HEK293T (cell line): ENCODE measurements at regions not wholly inside any gene's neighbourhood (a gene's known extent, or its start where the extent isn't known, plus 50 kb on each side); places are given as distances from the start of the nearest gene placed in this dataset.
"Not testable (repeated sequence)": the region's sequence is repeated elsewhere in the genome, so short reads cannot be mapped to it uniquely, and the experiment has no call there.

Source experiments
- CTCF ChIA-PET: fragments of 350-600 bp; formaldehyde crosslinking; extraction: SDS; loops from one replicate; lab custom pipeline; 2021; ENCODE audit warnings: antibody characterized with exemption, inconsistent platforms; lab: Yijun Ruan, JAX
- POLR2A ChIA-PET: fragments of 350-600 bp; formaldehyde crosslinking; extraction: SDS; loops from one replicate; lab custom pipeline; 2020; ENCODE audit warnings: antibody characterized with exemption, inconsistent platforms; lab: Yijun Ruan, JAX
- DNase-seq: peaks from one replicate; pipeline ENCODE4 v3.0.0; 2012; ENCODE audit warnings: mixed read lengths; ENCODE audit errors: extremely low spot score
- ARNT ChIP-seq: fragments of 450-650 bp; IDR thresholded peaks from 2 replicates; pipeline ENCODE4 v1.6.1; 2017; ENCODE audit warnings: mild to moderate bottlenecking
- BHLHE40 ChIP-seq: fragments of 450-650 bp; IDR thresholded peaks from 2 replicates; pipeline ENCODE4 v1.6.1; 2016; ENCODE audit warnings: mild to moderate bottlenecking, moderate library complexity, borderline replicate concordance
- CTBP1 ChIP-seq: fragments of 450-650 bp; IDR thresholded peaks from 2 replicates; pipeline ENCODE4 v1.6.1; 2016; ENCODE audit warnings: borderline replicate concordance
- ELF4 ChIP-seq: fragments of 450-650 bp; IDR thresholded peaks from 2 replicates; pipeline ENCODE4 v1.6.1; 2017; ENCODE audit warnings: antibody characterized with exemption
- FOXA1 ChIP-seq: fragments of 450-650 bp; IDR thresholded peaks from 2 replicates; pipeline ENCODE4 v1.6.1; 2016; ENCODE audit warnings: mild to moderate bottlenecking
- FOXK2 ChIP-seq: fragments of 450-650 bp; IDR thresholded peaks from 2 replicates; pipeline ENCODE4 v1.6.1; 2016; ENCODE audit warnings: mild to moderate bottlenecking
- FOXM1 ChIP-seq: fragments of 450-650 bp; IDR thresholded peaks from 2 replicates; pipeline ENCODE4 v1.6.1; 2017; ENCODE audit warnings: mild to moderate bottlenecking, borderline replicate concordance
- HDGF ChIP-seq: fragments of 450-650 bp; IDR thresholded peaks from 2 replicates; pipeline ENCODE4 v1.6.1; 2017; ENCODE audit warnings: antibody characterized with exemption, borderline replicate concordance
- L3MBTL2 ChIP-seq: fragments of 450-650 bp; conservative IDR thresholded peaks from 2 replicates; pipeline ENCODE4 v1.6.1; 2016; ENCODE audit warnings: mild to moderate bottlenecking
- LEF1 ChIP-seq: fragments of 450-650 bp; IDR thresholded peaks from 2 replicates; pipeline ENCODE4 v1.6.1; 2017; ENCODE audit warnings: mild to moderate bottlenecking, borderline replicate concordance
- NFRKB ChIP-seq: fragments of 450-650 bp; IDR thresholded peaks from 2 replicates; pipeline ENCODE4 v1.6.1; 2016; ENCODE audit warnings: mild to moderate bottlenecking, moderate library complexity
- PKNOX1 ChIP-seq: fragments of 450-650 bp; IDR thresholded peaks from 2 replicates; pipeline ENCODE4 v1.6.1; 2016
- SP1 ChIP-seq: fragments of 450-650 bp; IDR thresholded peaks from 2 replicates; pipeline ENCODE4 v1.6.1; 2017
- SUZ12 ChIP-seq: fragments of 450-650 bp; IDR thresholded peaks from 2 replicates; pipeline ENCODE4 v1.6.1; 2016; ENCODE audit warnings: mild to moderate bottlenecking
- TARDBP ChIP-seq: fragments of 450-650 bp; IDR thresholded peaks from 2 replicates; pipeline ENCODE4 v1.6.1; 2016
- ZNF384 ChIP-seq: fragments of 450-650 bp; IDR thresholded peaks from 2 replicates; pipeline ENCODE4 v1.6.1; 2016

GRCh38 chr18:43341014-43341413 lies 63.7 kb upstream of the SYT4 start:
- DNase-seq = no peak
- POLR2A ChIA-PET = no interaction called here
- TF ChIP-seq ELF4 = no peak
- TF ChIP-seq NFRKB = no peak
- TF ChIP-seq FOXK2 = no peak
- TF ChIP-seq PKNOX1 = no peak
- TF ChIP-seq ZNF384 = no peak
- TF ChIP-seq SUZ12 = no peak
- no peak for TF ChIP-seq BHLHE40
- TF ChIP-seq L3MBTL2 = no peak
- TF ChIP-seq FOXM1 = no peak
- TF ChIP-seq FOXA1 = no peak
- TF ChIP-seq ARNT = no peak
- TF ChIP-seq LEF1 = no peak
- no peak for TF ChIP-seq TARDBP
- no peak for TF ChIP-seq HDGF
- no peak for TF ChIP-seq CTBP1
- no peak for TF ChIP-seq SP1
- CTCF ChIA-PET = no interaction called here

- ChIA-PET POLR2A (no interaction called here), CTCF (no interaction called here)
- no peak for DNase-seq
- no peak for TF ChIP-seq FOXK2
- TF ChIP-seq ARNT = no peak
- TF ChIP-seq FOXA1 = no peak
- TF ChIP-seq L3MBTL2 = no peak
- TF ChIP-seq ZNF384 = no peak
- no peak for TF ChIP-seq FOXM1
- TF ChIP-seq PKNOX1 = no peak
Observed at GRCh38 chr18:43350176-43350575, 72.9 kb upstream of the SYT4 start.

- TF ChIP-seq ARNT = no peak
- TF ChIP-seq CTBP1 = no peak
- TF ChIP-seq PKNOX1 = no peak
- no peak for TF ChIP-seq NFRKB
- no peak for TF ChIP-seq ZNF384
- no peak for TF ChIP-seq BHLHE40
- TF ChIP-seq FOXK2 = no peak
- TF ChIP-seq HDGF = no peak
- TF ChIP-seq TARDBP = no peak
- TF ChIP-seq LEF1 = no peak
- no peak for TF ChIP-seq SP1
- no peak for TF ChIP-seq FOXM1
- no peak for TF ChIP-seq ELF4
- no peak for TF ChIP-seq SUZ12
- no peak for TF ChIP-seq L3MBTL2
- no peak for TF ChIP-seq FOXA1
- POLR2A ChIA-PET = no interaction called here
- DNase-seq = no peak
- CTCF ChIA-PET = no interaction called here
Observed at GRCh38 chr18:43364535-43364934, 87.2 kb upstream of the SYT4 start.

GRCh38 chr18:43367895-43368294 lies 90.6 kb upstream of the SYT4 start:
- TF ChIP-seq NFRKB (no peak), TARDBP (no peak), FOXK2 (no peak), HDGF (no peak), CTBP1 (no peak), PKNOX1 (no peak), FOXM1 (no peak), SUZ12 (no peak), SP1 (no peak)
- DNase-seq = no peak
- ChIA-PET POLR2A (no interaction called here), CTCF (no interaction called here)

- CTCF ChIA-PET = interaction anchor here (0.6 kb wide), 1 partner anchor 1018 kb away, joined by 6 read pairs; no protein-coding TSS in a partner anchor
- POLR2A ChIA-PET, DNase-seq: not testable (repeated sequence)
Observed at GRCh38 chr18:43369311-43369710, 92.0 kb upstream of the SYT4 start.

GRCh38 chr18:43372773-43373172 lies 95.5 kb upstream of the SYT4 start:
- DNase-seq = no peak
- ChIA-PET POLR2A (no interaction called here), CTCF (no interaction called here)
- TF ChIP-seq CTBP1 (no peak), ELF4 (no peak), SP1 (no peak), NFRKB (no peak), L3MBTL2 (no peak), HDGF (no peak), FOXA1 (no peak), PKNOX1 (no peak), TARDBP (no peak), FOXM1 (no peak), ARNT (no peak), BHLHE40 (no peak), LEF1 (no peak), FOXK2 (no peak), ZNF384 (no peak), SUZ12 (no peak)
